HL-60 (cell line): ENCODE measurements at regions not wholly inside any gene's neighbourhood (a gene's known extent, or its start where the extent isn't known, plus 50 kb on each side); places are given as distances from the start of the nearest gene placed in this dataset.

Experiments used
- CTCF ChIP-seq: IDR thresholded peaks from one replicate; pipeline ENCODE4 v1.5.1; 2011; ENCODE audit warnings: low read length, control low read depth, inconsistent platforms; ENCODE audit not compliant: insufficient read depth
- GABPA ChIP-seq: IDR thresholded peaks from 2 replicates; pipeline ENCODE4 v1.6.1; 2012; ENCODE audit warnings: low read depth
- POLR2AphosphoS5 ChIP-seq: IDR thresholded peaks from 2 replicates; pipeline ENCODE4 v1.6.1; 2012; ENCODE audit warnings: low read depth
- SPI1 ChIP-seq: IDR thresholded peaks from 2 replicates; pipeline ENCODE4 v1.6.1; 2012; ENCODE audit warnings: low read depth, mild to moderate bottlenecking, borderline replicate concordance
- TF ChIP-seq, protein P1 (sequence below): IDR thresholded peaks from 2 replicates; pipeline ENCODE4 v1.6.1; 2012; ENCODE audit warnings: low read depth; ENCODE audit not compliant: insufficient replicate concordance

GRCh38 chr5:73336366-73336765, 112.2 kb downstream of the FOXD1 start:
- TF ChIP-seq, protein P1, sequence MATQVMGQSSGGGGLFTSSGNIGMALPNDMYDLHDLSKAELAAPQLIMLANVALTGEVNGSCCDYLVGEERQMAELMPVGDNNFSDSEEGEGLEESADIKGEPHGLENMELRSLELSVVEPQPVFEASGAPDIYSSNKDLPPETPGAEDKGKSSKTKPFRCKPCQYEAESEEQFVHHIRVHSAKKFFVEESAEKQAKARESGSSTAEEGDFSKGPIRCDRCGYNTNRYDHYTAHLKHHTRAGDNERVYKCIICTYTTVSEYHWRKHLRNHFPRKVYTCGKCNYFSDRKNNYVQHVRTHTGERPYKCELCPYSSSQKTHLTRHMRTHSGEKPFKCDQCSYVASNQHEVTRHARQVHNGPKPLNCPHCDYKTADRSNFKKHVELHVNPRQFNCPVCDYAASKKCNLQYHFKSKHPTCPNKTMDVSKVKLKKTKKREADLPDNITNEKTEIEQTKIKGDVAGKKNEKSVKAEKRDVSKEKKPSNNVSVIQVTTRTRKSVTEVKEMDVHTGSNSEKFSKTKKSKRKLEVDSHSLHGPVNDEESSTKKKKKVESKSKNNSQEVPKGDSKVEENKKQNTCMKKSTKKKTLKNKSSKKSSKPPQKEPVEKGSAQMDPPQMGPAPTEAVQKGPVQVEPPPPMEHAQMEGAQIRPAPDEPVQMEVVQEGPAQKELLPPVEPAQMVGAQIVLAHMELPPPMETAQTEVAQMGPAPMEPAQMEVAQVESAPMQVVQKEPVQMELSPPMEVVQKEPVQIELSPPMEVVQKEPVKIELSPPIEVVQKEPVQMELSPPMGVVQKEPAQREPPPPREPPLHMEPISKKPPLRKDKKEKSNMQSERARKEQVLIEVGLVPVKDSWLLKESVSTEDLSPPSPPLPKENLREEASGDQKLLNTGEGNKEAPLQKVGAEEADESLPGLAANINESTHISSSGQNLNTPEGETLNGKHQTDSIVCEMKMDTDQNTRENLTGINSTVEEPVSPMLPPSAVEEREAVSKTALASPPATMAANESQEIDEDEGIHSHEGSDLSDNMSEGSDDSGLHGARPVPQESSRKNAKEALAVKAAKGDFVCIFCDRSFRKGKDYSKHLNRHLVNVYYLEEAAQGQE: no peak
- TF ChIP-seq CTCF: no peak
- no peak for TF ChIP-seq POLR2AphosphoS5
- TF ChIP-seq GABPA: no peak
- no peak for TF ChIP-seq SPI1
